NCI-H2227 (cell line): ENCODE measurements at regions not wholly inside any gene's neighbourhood (a gene's known extent, or its start where the extent isn't known, plus 50 kb on each side); places are given as distances from the start of the nearest gene placed in this dataset.

Experiments used
- DNase-seq: peaks from one replicate; lab custom pipeline; 2025; ENCODE audit not compliant: unreplicated experiment; lab: John Stamatoyannopoulos, UW

- DNase-seq: no peak
These were observed 91.5 kb downstream of the FOXL3 start for GRCh38 chr7:381211-382042.

DNA sequence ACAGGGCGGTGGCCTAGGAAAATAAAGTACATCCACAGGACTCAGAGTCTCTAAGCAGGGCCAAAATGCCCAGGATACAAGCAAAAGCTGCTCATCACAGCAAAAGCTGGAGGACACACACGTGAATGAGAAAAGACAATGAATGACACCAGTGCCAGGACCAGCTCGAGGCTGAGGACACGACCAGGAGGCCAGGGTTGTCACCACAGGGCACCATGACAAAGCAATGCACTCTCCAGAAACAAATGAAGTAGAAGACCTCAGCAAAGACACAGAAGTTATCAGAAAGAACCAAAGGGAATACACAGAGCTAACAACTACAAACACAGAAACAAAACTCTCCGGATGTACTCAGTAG, 92.1 kb downstream of the FOXL3 start:
- DNase-seq: no peak

GRCh38 chr7:386385-386784, 96.4 kb downstream of the FOXL3 start:
- DNase-seq: no peak

DNA sequence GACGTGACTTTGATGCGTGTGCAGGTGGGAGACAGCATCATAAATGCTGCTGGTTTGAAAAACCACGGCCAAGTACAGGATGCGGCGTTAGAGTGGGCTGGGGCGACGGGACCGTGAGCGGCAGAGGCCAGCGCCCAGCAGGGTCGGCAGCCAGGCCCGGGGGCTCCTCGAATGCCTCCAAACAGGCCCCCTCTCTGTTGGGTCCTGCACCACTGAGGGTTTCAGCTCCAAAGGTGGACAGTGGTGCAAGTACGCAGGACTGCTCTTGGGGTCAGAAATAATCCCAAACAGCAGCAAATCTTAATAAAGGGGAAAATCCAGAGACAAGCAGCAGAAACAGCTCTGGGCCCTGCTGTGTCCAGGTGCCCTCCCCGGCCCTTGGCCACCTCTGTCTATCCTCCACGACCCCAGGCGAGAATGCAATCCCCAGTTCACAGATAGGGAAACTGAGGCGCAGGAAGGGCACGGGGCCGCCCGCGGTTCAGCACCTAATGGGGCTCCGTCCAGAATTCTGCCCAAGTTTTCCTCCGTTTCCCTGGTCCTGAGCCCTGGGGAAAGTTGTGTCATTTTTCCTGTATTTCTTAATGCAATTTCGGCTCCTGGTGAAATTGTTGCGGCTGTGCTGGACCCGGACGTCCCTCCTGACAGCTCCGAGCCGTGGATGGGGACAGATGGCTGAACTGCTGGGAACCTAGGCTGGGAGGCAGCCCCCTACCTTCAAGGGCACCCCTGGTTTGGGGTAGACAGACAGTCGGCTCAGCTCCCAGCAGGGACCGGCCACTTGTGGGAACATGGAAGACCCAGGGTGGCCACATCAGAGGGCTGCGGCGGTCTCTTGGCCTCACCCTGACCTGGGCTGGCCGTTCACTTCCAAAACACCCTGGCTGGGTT, 97.4 kb downstream of the FOXL3 start:
- DNase-seq: no peak

DNA sequence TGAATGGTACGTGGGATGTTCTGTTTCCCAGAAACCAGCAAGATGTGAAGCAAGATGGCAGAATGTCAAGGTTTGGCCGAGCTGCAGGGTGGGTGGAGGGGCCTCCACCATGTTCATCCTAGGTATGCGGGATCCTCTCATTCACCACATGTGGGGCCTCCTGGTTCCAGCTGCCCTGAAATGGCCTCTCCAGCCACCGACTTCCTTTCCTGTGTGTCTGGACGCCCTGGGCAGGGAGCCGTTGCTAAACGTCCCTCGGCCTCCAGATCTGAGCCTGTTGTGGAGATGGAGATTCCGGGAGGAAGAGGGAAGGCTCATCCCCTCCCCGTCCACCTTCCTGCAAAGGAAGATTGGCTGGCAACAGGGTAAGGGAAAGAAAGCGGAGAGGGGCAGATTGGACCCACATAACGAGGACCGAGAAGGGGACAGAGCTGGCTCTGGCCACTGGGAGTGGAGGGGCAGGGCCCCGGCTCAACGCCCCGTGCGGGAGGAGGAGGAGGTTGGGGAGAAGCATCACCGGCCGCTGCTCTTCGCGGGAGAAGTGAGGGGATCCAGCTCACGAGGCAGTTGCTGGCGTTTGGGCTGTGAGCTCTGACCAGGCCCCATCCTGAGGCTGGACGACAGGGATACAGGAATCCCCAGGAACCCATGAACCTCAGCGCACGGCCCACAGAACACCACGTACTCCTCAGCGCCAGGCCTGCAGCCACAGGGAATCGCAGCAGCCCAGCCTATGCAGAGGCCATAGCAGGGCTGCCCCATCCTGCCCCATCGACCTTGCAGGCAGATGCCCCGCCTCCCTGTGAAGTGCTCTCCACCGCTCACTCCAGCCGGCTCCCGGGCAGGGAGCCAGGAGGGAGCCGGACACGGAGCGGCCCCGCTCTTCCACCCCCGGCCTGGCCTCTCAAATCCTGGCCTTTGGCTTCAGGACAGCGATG, 98.3 kb downstream of the FOXL3 start:
- no peak for DNase-seq

- DNase-seq: no peak
These were observed 99.2 kb downstream of the FOXL3 start for GRCh38 chr7:388961-389701.

DNA sequence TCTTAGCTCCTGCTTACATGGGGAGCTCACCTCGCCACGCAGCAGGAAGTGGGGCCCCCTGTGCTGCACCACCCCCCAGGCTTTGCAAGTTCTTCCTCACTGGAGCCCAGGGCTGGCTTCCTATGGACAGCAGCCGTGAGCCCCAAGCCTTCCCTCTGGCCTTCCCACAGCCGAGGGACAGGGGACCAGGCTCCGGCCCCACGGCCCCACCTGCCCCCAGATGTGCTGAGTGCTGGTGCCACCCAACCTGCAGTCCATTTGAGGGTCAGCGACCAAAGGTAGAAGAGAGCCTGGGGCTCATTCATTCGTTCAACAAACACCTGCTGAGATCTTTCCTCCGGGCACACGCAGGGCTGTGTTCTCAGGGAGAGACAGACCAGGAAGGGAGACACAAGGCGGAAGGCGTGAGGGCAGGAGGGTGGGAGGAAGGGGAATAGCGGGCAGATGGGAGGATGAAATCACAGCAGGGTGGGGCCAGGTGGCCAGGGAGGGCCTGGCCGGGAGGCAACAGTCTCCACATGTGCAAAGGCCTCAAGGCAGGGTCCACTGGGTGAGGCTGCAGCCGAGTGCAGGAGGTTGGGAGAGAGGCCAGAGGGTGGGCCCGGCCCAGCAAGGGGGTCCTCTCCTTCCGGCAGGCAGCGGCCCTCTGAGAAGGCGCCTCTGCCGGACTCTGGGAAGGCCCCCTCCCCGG, 100.1 kb downstream of the FOXL3 start:
- DNase-seq: no peak

GRCh38 chr7:390761-391410, 100.9 kb downstream of the FOXL3 start:
- DNase-seq: no peak

GRCh38 chr7:391411-391951, 101.5 kb downstream of the FOXL3 start:
- no peak for DNase-seq

GRCh38 chr7:391961-392524, 102.1 kb downstream of the FOXL3 start:
- no peak for DNase-seq

GRCh38 chr7:392822-393221, 102.9 kb downstream of the FOXL3 start:
- no peak for DNase-seq

DNA sequence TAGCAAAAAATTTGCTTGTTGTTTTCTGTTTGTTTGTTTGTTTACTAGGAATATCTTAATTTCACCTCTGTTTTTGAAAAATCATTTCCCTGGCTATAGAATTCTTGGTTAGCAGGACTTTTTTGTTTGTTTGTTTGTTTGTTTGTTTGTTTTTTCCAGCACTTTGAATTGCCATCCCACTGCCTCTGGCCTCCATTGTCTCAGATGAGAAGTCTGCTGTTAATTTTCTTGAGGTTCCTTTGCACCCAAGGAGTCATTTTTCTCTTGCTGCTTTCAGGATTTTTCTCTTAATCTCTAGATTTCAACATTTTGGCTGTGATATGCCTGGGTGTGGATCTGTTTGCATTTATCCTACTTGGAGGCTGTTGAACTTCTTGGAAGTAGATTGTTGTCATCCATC, 105.7 kb downstream of the FOXL3 start:
- DNase-seq: no peak

DNA sequence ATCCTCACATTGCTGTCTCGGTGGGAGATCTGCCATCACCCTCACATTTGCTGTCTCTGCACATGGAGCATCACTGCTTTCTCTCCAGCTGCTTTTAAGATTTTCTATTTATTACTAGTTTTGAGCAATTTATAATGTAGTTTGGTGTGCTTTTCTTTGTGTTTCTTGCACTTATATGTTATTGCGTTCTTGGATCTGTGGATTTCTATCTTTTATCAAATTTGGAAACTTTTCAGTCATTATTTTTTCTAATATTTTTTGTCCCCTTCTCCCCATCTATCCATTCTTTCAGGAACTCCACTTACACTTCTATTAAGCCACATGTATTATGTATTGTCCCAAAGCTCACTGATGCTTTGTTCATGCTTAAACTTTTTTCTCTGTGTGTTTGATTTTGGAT, 108.9 kb downstream of the FOXL3 start:
- no peak for DNase-seq

DNA sequence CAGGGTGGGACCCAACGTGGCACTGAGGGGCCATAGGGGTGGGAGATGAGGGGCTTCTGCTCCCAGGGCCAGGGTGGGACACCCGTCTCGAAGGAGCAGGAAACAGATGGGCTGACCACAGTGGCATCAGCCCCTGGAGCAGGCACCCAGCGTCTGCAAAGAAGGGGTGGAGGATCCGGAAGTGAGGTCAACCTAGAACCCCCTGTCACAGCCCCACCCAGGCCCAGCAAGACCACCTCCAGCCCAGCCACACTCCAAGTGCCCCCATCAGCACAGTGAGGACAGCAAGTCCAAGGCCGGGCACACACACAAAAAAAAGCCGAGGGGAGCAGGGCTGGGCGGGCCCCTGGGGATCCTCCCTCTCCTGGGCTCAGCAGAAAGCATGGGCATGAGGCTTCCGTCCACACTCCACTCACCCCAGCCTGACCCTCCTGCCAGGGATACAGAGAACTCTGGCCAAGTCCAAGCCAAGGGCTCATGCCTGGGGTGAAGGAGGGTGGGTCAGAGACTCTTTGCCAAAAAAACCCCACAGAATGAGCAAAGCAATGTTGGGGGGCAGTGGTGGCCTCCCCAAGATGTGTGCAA, 111.0 kb downstream of the FOXL3 start:
- no peak for DNase-seq

DNA sequence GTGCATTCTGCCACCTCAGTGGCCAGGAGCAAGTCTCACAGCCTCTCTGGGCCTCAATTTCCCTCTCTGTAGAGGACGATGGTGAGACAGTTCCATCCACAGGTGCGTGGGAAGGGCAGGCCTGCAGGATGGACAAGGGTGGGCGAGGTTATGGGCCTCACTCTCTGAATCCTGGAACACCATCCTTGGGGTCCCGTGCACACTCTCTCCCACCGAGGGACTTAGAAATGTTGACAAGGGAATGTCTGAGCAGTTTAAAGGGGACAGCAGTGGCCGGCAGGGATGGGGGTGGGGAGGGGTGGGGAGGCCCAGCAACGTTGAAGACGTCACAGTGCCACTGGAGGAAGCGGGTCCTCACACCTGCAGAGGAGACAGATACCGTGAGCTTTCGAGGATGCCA, 111.5 kb downstream of the FOXL3 start:
- DNase-seq: no peak

DNA sequence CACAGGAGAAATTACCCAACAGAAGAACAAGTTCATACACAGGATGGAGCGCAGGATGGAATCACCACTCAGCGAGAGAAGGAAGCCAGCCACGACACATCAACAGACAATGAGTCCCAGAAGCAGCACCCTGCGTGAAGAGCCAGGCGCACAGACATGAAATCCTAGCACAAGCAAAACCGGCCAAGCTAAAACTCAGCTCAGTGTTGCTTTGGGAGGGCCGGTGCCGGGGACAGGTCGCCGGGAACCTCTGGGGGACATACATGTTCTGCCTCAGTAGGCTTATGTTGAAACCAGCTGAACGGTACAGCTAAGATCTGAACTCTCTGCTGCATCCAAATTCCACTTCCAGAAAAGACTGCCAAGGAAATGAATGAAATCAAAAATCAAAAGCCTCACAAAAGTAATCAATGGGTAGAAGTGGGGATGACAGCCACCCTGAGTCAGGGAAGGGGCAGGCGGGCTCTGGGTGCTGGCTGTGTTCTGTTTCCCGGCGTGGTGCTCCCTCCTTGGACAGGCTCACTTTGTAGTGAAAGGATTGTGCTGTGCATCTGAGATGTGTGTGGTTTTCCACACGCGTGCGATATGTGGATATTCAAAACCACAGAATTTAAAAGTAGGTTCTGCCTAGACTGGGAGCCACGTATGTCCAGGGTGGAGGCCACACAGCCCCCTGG, 114.7 kb downstream of the PDGFA start:
- no peak for DNase-seq

GRCh38 chr7:405489-406211, 114.0 kb downstream of the PDGFA start:
- DNase-seq: no peak
